Inflammatory macrophage treated with lipopolysaccharide for 4 hours (primary cell): ENCODE measurements at regions not wholly inside any gene's neighbourhood (a gene's known extent, or its start where the extent isn't known, plus 50 kb on each side); places are given as distances from the start of the nearest gene placed in this dataset.

Source experiments
- DNase-seq: peaks from one replicate; pipeline ENCODE4 v3.0.0-alpha.2; 2020

GRCh38 chr6:71399279-71399678, 110.7 kb downstream of the OGFRL1 start:
- DNase-seq: no peak

- no peak for DNase-seq
Measured at GRCh38 chr6:71400852-71401251, 112.2 kb downstream of the OGFRL1 start.

- no peak for DNase-seq
Measured at GRCh38 chr6:71402096-71402495, 113.5 kb downstream of the OGFRL1 start.

GRCh38 chr6:71403422-71404134, 115.0 kb downstream of the OGFRL1 start:
- no peak for DNase-seq

GRCh38 chr6:71404145-71404966, 115.7 kb downstream of the OGFRL1 start:
- no peak for DNase-seq

GRCh38 chr6:71404967-71405278, 116.3 kb downstream of the OGFRL1 start:
- DNase-seq: no peak

- no peak for DNase-seq
Measured at GRCh38 chr6:71405416-71405815, 116.8 kb downstream of the OGFRL1 start.

- DNase-seq: no peak
Measured at GRCh38 chr6:71406865-71407860, 118.6 kb downstream of the OGFRL1 start.

- no peak for DNase-seq
Measured at GRCh38 chr6:71408787-71409723, 120.4 kb downstream of the OGFRL1 start.

- DNase-seq: no peak
Measured at GRCh38 chr6:71410164-71410566, 121.6 kb downstream of the OGFRL1 start.

- no peak for DNase-seq
Measured at GRCh38 chr6:71410681-71411080, 122.1 kb downstream of the OGFRL1 start.

- DNase-seq: no peak
Measured at GRCh38 chr6:71411882-71412281, 123.3 kb downstream of the OGFRL1 start.

GRCh38 chr6:71412559-71413140, 124.0 kb downstream of the OGFRL1 start:
- no peak for DNase-seq

- DNase-seq: no peak
Measured at GRCh38 chr6:71414486-71414885, 125.9 kb downstream of the OGFRL1 start.

GRCh38 chr6:71419217-71420094, 130.8 kb downstream of the OGFRL1 start:
- DNase-seq: no peak

- DNase-seq: peak; percentile 1
Measured at GRCh38 chr6:71420095-71420692, 131.6 kb downstream of the OGFRL1 start.

- peak; percentile 82 for DNase-seq
Measured at GRCh38 chr6:71420693-71421328, 132.2 kb downstream of the OGFRL1 start.

GRCh38 chr6:71421611-71422010, 133.0 kb downstream of the OGFRL1 start:
- no peak for DNase-seq

GRCh38 chr6:71430018-71430417, 141.4 kb downstream of the OGFRL1 start:
- DNase-seq: no peak

GRCh38 chr6:71433441-71433840, 144.8 kb downstream of the OGFRL1 start:
- no peak for DNase-seq
